ENCODE measurements at regions not wholly inside any gene's neighbourhood (a gene's known extent, or its start where the extent isn't known, plus 50 kb on each side); places are given as distances from the start of the nearest gene placed in this dataset.

DNA sequence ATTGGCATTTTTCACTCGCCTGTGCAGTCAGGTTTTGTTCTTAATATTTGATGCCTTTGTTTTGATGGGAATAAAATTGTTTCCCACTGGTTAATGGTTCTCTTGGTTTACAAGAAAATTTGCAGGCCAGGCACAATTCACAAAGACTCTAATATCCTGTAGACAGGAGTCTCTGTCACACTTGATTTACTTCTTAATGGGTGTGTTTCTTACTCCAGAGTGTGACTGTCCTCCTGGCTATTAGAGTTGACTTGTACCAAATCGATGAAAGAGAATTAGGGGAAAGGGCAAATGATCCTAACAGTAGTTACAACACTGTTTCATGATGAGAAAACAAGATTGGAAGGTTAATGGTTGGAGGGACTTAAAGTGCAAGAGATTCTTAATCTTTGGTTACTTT, 142.8 kb upstream of the SV2C start:
- TF ChIP-seq POLR2A (IDR thresholded peaks at IDR 0.05) (no peak), POLR2AphosphoS5 (IDR thresholded peaks at IDR 0.05) (no peak)
- TF ChIP-seq, protein P1, sequence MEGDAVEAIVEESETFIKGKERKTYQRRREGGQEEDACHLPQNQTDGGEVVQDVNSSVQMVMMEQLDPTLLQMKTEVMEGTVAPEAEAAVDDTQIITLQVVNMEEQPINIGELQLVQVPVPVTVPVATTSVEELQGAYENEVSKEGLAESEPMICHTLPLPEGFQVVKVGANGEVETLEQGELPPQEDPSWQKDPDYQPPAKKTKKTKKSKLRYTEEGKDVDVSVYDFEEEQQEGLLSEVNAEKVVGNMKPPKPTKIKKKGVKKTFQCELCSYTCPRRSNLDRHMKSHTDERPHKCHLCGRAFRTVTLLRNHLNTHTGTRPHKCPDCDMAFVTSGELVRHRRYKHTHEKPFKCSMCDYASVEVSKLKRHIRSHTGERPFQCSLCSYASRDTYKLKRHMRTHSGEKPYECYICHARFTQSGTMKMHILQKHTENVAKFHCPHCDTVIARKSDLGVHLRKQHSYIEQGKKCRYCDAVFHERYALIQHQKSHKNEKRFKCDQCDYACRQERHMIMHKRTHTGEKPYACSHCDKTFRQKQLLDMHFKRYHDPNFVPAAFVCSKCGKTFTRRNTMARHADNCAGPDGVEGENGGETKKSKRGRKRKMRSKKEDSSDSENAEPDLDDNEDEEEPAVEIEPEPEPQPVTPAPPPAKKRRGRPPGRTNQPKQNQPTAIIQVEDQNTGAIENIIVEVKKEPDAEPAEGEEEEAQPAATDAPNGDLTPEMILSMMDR (IDR thresholded peaks at IDR 0.05), result no peak
